ENCODE measurements at regions not wholly inside any gene's neighbourhood (a gene's known extent, or its start where the extent isn't known, plus 50 kb on each side); places are given as distances from the start of the nearest gene placed in this dataset.

DNA sequence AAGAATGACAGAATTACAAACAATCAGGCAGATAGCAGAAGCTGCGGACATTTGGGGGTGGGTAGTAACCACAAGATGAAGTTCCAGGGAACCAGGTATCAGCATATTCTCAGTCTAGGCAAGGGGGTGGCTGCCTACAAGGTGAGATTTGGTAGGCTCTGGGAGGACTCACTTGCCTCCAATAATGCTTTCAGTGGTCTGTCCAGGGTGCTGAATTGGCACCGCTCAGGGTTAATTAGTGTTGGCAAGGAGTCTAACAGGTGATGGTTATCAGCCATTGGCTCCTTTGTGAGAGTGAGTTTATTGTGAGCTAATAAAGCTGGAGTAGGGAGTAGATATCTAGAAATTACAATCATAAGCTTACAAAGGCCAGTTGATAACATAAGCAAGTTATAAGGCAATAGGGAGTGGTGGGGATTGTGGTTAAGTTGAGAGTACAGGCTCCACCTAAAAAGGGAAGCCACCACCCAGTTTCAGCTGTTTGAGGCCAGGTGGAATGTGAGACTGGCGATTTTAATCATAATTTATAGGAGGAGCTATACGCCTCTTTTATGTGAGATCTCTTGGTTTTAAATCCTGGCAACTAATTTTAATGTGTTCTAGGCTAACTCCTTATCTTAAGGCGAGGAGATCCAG, 320.5 kb downstream of the MIAT start:
- intact Hi-C loops (cut with DNase I; ENCODE audit: low total_unique reads): no loop called here
- peaks cover 0 to 11% (median 0%) of the 10 kb centered on the region in 3 donors for H3K27me3 ChIP-seq
- H3K9me3 ChIP-seq: no peaks in the 10 kb centered on the region
- H3K27ac ChIP-seq: no peak overlapping the region
- WGBS, 5 donors: 56 to 71% (median 62%) methylated on average over 5 of the region's 5 CpGs
- TF ChIP-seq, protein P1, sequence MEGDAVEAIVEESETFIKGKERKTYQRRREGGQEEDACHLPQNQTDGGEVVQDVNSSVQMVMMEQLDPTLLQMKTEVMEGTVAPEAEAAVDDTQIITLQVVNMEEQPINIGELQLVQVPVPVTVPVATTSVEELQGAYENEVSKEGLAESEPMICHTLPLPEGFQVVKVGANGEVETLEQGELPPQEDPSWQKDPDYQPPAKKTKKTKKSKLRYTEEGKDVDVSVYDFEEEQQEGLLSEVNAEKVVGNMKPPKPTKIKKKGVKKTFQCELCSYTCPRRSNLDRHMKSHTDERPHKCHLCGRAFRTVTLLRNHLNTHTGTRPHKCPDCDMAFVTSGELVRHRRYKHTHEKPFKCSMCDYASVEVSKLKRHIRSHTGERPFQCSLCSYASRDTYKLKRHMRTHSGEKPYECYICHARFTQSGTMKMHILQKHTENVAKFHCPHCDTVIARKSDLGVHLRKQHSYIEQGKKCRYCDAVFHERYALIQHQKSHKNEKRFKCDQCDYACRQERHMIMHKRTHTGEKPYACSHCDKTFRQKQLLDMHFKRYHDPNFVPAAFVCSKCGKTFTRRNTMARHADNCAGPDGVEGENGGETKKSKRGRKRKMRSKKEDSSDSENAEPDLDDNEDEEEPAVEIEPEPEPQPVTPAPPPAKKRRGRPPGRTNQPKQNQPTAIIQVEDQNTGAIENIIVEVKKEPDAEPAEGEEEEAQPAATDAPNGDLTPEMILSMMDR (IDR thresholded peaks at IDR 0.05): no peak
- no peak for TF ChIP-seq POLR2A (IDR thresholded peaks at IDR 0.05)
- no peak for TF ChIP-seq EP300 (IDR thresholded peaks at IDR 0.05)
- no peak for TF ChIP-seq POLR2AphosphoS5 (IDR thresholded peaks at IDR 0.05)
- DNase-seq: no peak
- H3K36me3 ChIP-seq: no peaks in the 10 kb centered on the region
- no peak overlapping the region for H3K4me3 ChIP-seq
- H3K4me1 ChIP-seq: peaks cover 0 to 7% (median 0%) of the 10 kb centered on the region in 4 donors

DNA sequence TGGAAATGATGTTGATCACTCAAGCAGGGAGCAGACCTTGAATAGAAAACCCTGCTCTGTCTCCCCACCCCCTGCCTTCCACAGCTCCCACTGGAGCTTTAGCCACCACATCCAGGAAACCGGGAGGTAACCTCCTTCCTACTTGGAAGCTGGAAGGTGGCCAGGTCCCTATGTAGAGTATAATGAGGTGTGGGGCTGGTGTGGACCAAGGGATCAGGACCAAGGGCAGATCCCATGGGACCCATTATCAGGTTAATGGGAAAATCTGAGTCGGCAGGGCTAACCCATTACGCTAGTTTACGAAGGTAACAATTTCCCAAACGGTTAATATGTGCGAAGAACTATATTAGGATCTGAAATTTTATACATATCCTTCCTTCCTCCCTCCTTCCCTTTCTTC, 321.9 kb downstream of the MIAT start:
- Histone ChIP-seq H3K9me3 (no peaks in the 10 kb centered on the region), H3K4me3 (no peak overlapping the region), H3K36me3 (no peaks in the 10 kb centered on the region), H3K27me3 (peaks cover 0 to 11% (median 0%) of the 10 kb centered on the region in 3 donors), H3K27ac (no peak overlapping the region), H3K4me1 (peaks cover 0 to 7% (median 0%) of the 10 kb centered on the region in 4 donors)
- TF ChIP-seq, protein P1 (IDR thresholded peaks at IDR 0.05): no peak
- no peak for TF ChIP-seq POLR2A (IDR thresholded peaks at IDR 0.05)
- intact Hi-C loops (cut with DNase I; ENCODE audit: low total_unique reads): no loop called here
- WGBS, 5 donors: 39 to 64% (median 43%) methylated on average over 6 of the region's 6 CpGs
- DNase-seq: peak in 1 of 2 donors; percentile 20

DNA sequence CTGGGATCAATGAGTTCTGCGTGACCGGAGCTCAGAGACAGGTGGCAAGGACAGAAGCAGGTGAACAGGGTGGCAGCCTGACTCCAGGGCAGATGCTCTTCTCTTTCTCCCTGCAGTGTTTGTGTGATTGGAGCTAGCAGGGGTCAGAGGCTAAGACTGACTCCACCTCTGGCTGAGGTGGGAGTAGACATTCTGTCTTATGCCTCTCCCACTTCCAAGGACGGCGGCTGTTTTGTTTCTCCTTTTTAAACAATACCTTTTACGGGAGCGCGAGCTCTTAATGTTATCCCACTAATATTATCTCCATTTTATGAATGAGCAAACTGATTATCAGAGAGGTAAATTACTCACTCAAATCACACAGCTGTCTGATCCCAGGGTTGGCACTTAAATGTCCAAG, 323.7 kb downstream of the MIAT start:
- Histone ChIP-seq H3K27ac (peak overlapping the region in 2 of 5 donors; percentile 21 to 59), H3K36me3 (no peaks in the 10 kb centered on the region), H3K4me3 (no peak overlapping the region), H3K27me3 (peaks cover 0 to 19% (median 0%) of the 10 kb centered on the region in 3 donors), H3K9me3 (no peaks in the 10 kb centered on the region), H3K4me1 (peaks cover 0 to 7% (median under 1%) of the 10 kb centered on the region in 4 donors)
- no peak for TF ChIP-seq POLR2A (IDR thresholded peaks at IDR 0.05)
- TF ChIP-seq EP300 (IDR thresholded peaks at IDR 0.05): no peak
- TF ChIP-seq, protein P1 (IDR thresholded peaks at IDR 0.05): no peak
- no peak for TF ChIP-seq POLR2AphosphoS5 (IDR thresholded peaks at IDR 0.05)
- 55 to 65% (median 58%) methylated on average over 7 of the region's 7 CpGs for WGBS, 5 donors
- intact Hi-C loops (cut with DNase I; ENCODE audit: low total_unique reads): no loop called here
- DNase-seq: peak in 1 of 2 donors; percentile 49

DNA sequence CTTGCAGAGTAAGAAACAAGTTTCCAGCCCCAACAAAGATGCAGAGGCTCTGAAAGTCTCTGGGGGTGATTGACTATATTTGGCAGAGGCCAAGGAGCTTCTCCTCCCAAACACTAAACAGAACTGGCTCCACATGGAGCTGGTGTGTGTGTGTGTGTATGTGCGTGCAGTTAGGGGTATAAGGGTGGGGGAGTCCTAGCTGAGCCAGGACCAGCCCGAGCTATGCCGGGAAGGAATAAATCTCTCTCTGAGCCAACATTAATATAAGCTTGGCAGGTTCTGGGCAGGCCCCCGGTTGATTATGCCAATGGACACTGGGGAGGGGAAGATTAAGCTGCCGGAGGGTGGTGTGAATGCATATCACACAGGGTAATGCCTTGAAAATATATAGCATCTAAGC, 324.2 kb downstream of the MIAT start:
- intact Hi-C loops (cut with DNase I; ENCODE audit: low total_unique reads): no loop called here
- 51 to 78% (median 64%) methylated on average over 5 of the region's 5 CpGs for WGBS, 5 donors
- Histone ChIP-seq H3K27ac (peak overlapping the region in 2 of 5 donors; percentile 21 to 59), H3K36me3 (no peaks in the 10 kb centered on the region), H3K4me3 (no peak overlapping the region), H3K9me3 (no peaks in the 10 kb centered on the region), H3K4me1 (peaks cover 0 to 7% (median 3%) of the 10 kb centered on the region in 4 donors), H3K27me3 (peaks cover 0 to 20% (median 0%) of the 10 kb centered on the region in 3 donors)
- TF ChIP-seq POLR2AphosphoS5 (IDR thresholded peaks at IDR 0.05) (peak; percentile 39 to 57 (median 56)), EP300 (IDR thresholded peaks at IDR 0.05) (no peak), POLR2A (IDR thresholded peaks at IDR 0.05) (no peak)
- DNase-seq: peak in 1 of 2 donors; percentile 82

DNA sequence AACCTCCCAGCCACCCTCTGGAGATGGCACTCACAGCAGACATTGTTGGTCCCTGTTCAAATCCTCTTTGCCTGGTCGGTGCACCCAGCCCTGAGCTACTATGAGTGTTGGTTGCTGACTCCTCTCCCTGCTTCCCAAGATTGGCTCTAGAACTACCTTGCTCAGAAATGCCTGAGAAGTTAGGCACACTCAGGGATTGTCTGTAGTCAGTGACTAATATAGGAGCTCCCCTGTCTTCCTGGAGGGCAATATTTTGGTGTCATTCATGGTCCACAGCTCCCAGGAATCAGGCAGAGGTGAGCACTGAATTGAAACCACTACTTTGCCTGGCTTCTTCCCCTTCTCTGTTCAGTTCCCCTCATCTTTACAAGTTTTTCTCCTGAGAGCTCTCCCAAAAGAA, 325.9 kb downstream of the MIAT start:
- 45 to 75% (median 67%) methylated on average over 1 of the region's 1 CpG for WGBS, 5 donors
- Histone ChIP-seq H3K27ac (no peak overlapping the region), H3K9me3 (no peaks in the 10 kb centered on the region), H3K4me1 (peaks cover 0 to 7% (median 3%) of the 10 kb centered on the region in 4 donors), H3K4me3 (no peak overlapping the region), H3K36me3 (no peaks in the 10 kb centered on the region), H3K27me3 (peaks cover 0 to 15% (median 0%) of the 10 kb centered on the region in 3 donors)
- intact Hi-C loops (cut with DNase I; ENCODE audit: low total_unique reads): no loop called here
- DNase-seq: no peak
- TF ChIP-seq POLR2AphosphoS5 (IDR thresholded peaks at IDR 0.05): no peak
- TF ChIP-seq, protein P1 (IDR thresholded peaks at IDR 0.05): no peak
- no peak for TF ChIP-seq EP300 (IDR thresholded peaks at IDR 0.05)
- no peak for TF ChIP-seq POLR2A (IDR thresholded peaks at IDR 0.05)

Measured in stomach (tissue), 8 donors.